ENCODE measurements at regions not wholly inside any gene's neighbourhood (a gene's known extent, or its start where the extent isn't known, plus 50 kb on each side); places are given as distances from the start of the nearest gene placed in this dataset.
"Not testable (repeated sequence)": the region's sequence is repeated elsewhere in the genome, so short reads cannot be mapped to it uniquely, and the experiment has no call there.

DNA sequence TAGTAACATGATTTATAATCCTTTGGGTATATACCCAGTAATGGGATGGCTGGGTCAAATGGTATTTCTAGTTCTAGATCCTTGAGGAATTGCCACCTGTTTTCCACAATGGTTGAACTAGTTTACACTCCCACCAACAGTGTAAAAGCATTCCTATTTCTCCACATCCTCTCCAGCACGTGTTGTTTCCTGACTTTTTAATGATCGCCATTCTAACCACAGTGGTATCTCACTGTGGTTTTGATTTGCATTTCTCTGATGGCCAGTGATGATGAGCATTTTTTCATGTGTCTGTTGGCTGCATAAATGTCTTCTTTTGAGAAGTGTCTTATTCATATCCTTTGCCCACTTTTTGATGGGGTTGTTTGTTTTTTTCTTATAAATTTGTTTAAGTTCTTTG is 152.6 kb upstream of the PFN2 start:
- not testable (repeated sequence) for TF ChIP-seq CTCF (conservative IDR thresholded peaks at IDR 0.05); ZFX (IDR thresholded peaks at IDR 0.05)

Data from C4-2B (cell line).